ENCODE measurements at regions not wholly inside any gene's neighbourhood (a gene's known extent, or its start where the extent isn't known, plus 50 kb on each side); places are given as distances from the start of the nearest gene placed in this dataset.

- ChIA-PET CTCF (no interaction called here), POLR2A (ENCODE audit: unreplicated experiment) (no interaction called here)
- Histone ChIP-seq H4K5ac (ENCODE audit: low read depth, low read length) (no peak overlapping the region), H2BK20ac (ENCODE audit: low read depth, low read length) (no peak overlapping the region), H3K56ac (ENCODE audit: extremely low read depth, insufficient read depth, low read length) (no peak overlapping the region), H3K27me3 (ENCODE audit: control insufficient read depth, insufficient read depth, low read length) (no peaks in the 10 kb centered on the region), H3K9me3 (ENCODE audit: control insufficient read depth, insufficient read depth, low read length) (peaks cover 50% of the 10 kb centered on the region), H4K8ac (ENCODE audit: low read depth in 2 of 2, low read length in 2 of 2) (no peak overlapping the region), H2BK15ac (ENCODE audit: low read depth, low read length) (no peak overlapping the region), H3K23ac (ENCODE audit: low read depth, low read length) (no peak overlapping the region), H3K9ac (ENCODE audit: low read depth, low read length) (no peak overlapping the region), H3K36me3 (ENCODE audit: control insufficient read depth, insufficient read depth, low read length) (no peaks in the 10 kb centered on the region), H2AK5ac (ENCODE audit: low read depth, low read length) (no peak overlapping the region), H3K79me1 (ENCODE audit: low read depth in 1 of 2, low read length in 2 of 2) (no peaks in the 10 kb centered on the region), H4K91ac (ENCODE audit: insufficient read depth, low read depth, low read length) (no peak overlapping the region), H4K20me1 (ENCODE audit: insufficient read depth, low read length) (no peaks in the 10 kb centered on the region), H3K4me3 (ENCODE audit: insufficient read depth, low read depth, low read length) (no peak overlapping the region), H3K4me1 (ENCODE audit: control insufficient read depth, insufficient read depth, low read length) (no peaks in the 10 kb centered on the region), H3K18ac (ENCODE audit: low read depth, low read length) (no peak overlapping the region), H3K4ac (ENCODE audit: low read depth, low read length) (no peak overlapping the region), H3K4me2 (ENCODE audit: low read depth, low read length) (no peak overlapping the region), H2BK5ac (ENCODE audit: low read depth, low read length, poor library complexity, severe bottlenecking) (no peak overlapping the region), H3K14ac (replicated peaks; ENCODE audit: low read depth, low read length) (no peak overlapping the region), H2AK9ac (replicated peaks; ENCODE audit: low read depth, low read length, poor library complexity) (no peak overlapping the region), H2AFZ (replicated peaks; ENCODE audit: low read length, poor library complexity) (no peak overlapping the region), H3K27ac (ENCODE audit: insufficient read depth, low read length) (no peak overlapping the region), H3K9me1 (ENCODE audit: insufficient read depth, low read length) (no peaks in the 10 kb centered on the region), H2BK120ac (ENCODE audit: low read depth, low read length) (no peak overlapping the region)
- no peak for DNase-seq
- TF ChIP-seq RFX5 (IDR thresholded peaks at IDR 0.05; ENCODE audit: low read depth, low read length) = no peak
- no peak for TF ChIP-seq FOS (IDR thresholded peaks at IDR 0.05; ENCODE audit: low read depth, low read length)
- TF ChIP-seq NFE2L2 (IDR thresholded peaks at IDR 0.05; ENCODE audit: low read depth, low read length) = no peak
- in situ Hi-C loops (cut with MboI; ENCODE audit: low sequenced_read_pairs) (no loop called here), intact Hi-C loops (cut with micrococcal nuclease) (no loop called here), dilution Hi-C loops (cut with HindIII; ENCODE audit: low sequenced_read_pairs, unreplicated experiment) (no loop called here)
- WGBS, 2 experiments (ENCODE audit: extremely low coverage in 2 of 2, insufficient read length in 1 of 2) = 50% methylated on average over 3 of the region's 15 CpGs; no CpG with 5 or more reads in 1 of the 2 experiments
- BruUV-seq (replicated peaks) = no TSS peak
- ATAC-seq (ENCODE audit: low read depth) = no peak
Measured at GRCh38 chr6:167679790-167680604, 146.7 kb upstream of the AFDN start.

All from IMR-90 (cell line).